ENCODE measurements at regions not wholly inside any gene's neighbourhood (a gene's known extent, or its start where the extent isn't known, plus 50 kb on each side); places are given as distances from the start of the nearest gene placed in this dataset.
"Not testable (repeated sequence)": the region's sequence is repeated elsewhere in the genome, so short reads cannot be mapped to it uniquely, and the experiment has no call there.

- not testable (repeated sequence) for H3K4me3 ChIP-seq (ENCODE audit: low read length); H3K4me1 ChIP-seq (ENCODE audit: control insufficient read depth, insufficient read depth, low read length); H3K27ac ChIP-seq (ENCODE audit: low read depth, low read length); H3K27me3 ChIP-seq (ENCODE audit: control insufficient read depth, insufficient read depth, low read length); H3K9ac ChIP-seq (ENCODE audit: low read length); H3K36me3 ChIP-seq (ENCODE audit: control insufficient read depth, insufficient read depth, low read length)
Measured at GRCh38 chr2:122085672-122086071, 330.2 kb downstream of the TSN start.

GRCh38 chr2:122094557-122094956, 339.1 kb downstream of the TSN start:
- H3K4me3 ChIP-seq (ENCODE audit: low read length), result no peak overlapping the region

GRCh38 chr2:122096761-122097160, 341.3 kb downstream of the TSN start:
- no peak overlapping the region for H3K9ac ChIP-seq (ENCODE audit: low read length)
- H3K36me3 ChIP-seq (ENCODE audit: control insufficient read depth, insufficient read depth, low read length), result no peaks in the 10 kb centered on the region
- H3K27me3 ChIP-seq (ENCODE audit: control insufficient read depth, insufficient read depth, low read length), result no peaks in the 10 kb centered on the region
- H3K4me3 ChIP-seq (ENCODE audit: low read length), result no peak overlapping the region
- no peak overlapping the region for H3K27ac ChIP-seq (ENCODE audit: low read depth, low read length)
- H3K4me1 ChIP-seq (ENCODE audit: control insufficient read depth, insufficient read depth, low read length), result no peaks in the 10 kb centered on the region

More at GRCh38 chr2:122094557-122094956, 339.1 kb downstream of the TSN start:
- Histone ChIP-seq H3K9ac (ENCODE audit: low read length) (no peak overlapping the region), H3K27me3 (ENCODE audit: control insufficient read depth, insufficient read depth, low read length) (no peaks in the 10 kb centered on the region), H3K36me3 (ENCODE audit: control insufficient read depth, insufficient read depth, low read length) (no peaks in the 10 kb centered on the region), H3K4me1 (ENCODE audit: control insufficient read depth, insufficient read depth, low read length) (no peaks in the 10 kb centered on the region), H3K27ac (ENCODE audit: low read depth, low read length) (no peak overlapping the region)

- H3K4me1 ChIP-seq (ENCODE audit: control insufficient read depth, insufficient read depth, low read length), result no peaks in the 10 kb centered on the region
- H3K4me3 ChIP-seq (ENCODE audit: low read length), result no peak overlapping the region
- no peak overlapping the region for H3K27ac ChIP-seq (ENCODE audit: low read depth, low read length)
- no peaks in the 10 kb centered on the region for H3K27me3 ChIP-seq (ENCODE audit: control insufficient read depth, insufficient read depth, low read length)
- H3K9ac ChIP-seq (ENCODE audit: low read length), result no peak overlapping the region
- no peaks in the 10 kb centered on the region for H3K36me3 ChIP-seq (ENCODE audit: control insufficient read depth, insufficient read depth, low read length)
Measured at GRCh38 chr2:122098306-122098705, 342.9 kb downstream of the TSN start.

GRCh38 chr2:122100346-122100745, 344.9 kb downstream of the TSN start:
- no peaks in the 10 kb centered on the region for H3K4me1 ChIP-seq (ENCODE audit: control insufficient read depth, insufficient read depth, low read length)
- H3K27me3 ChIP-seq (ENCODE audit: control insufficient read depth, insufficient read depth, low read length), result no peaks in the 10 kb centered on the region
- H3K36me3 ChIP-seq (ENCODE audit: control insufficient read depth, insufficient read depth, low read length), result no peaks in the 10 kb centered on the region
- no peak overlapping the region for H3K9ac ChIP-seq (ENCODE audit: low read length)
- no peak overlapping the region for H3K4me3 ChIP-seq (ENCODE audit: low read length)
- H3K27ac ChIP-seq (ENCODE audit: low read depth, low read length), result no peak overlapping the region

GRCh38 chr2:122100756-122101155, 345.3 kb downstream of the TSN start:
- no peaks in the 10 kb centered on the region for H3K4me1 ChIP-seq (ENCODE audit: control insufficient read depth, insufficient read depth, low read length)
- no peak overlapping the region for H3K9ac ChIP-seq (ENCODE audit: low read length)
- no peaks in the 10 kb centered on the region for H3K36me3 ChIP-seq (ENCODE audit: control insufficient read depth, insufficient read depth, low read length)
- no peak overlapping the region for H3K4me3 ChIP-seq (ENCODE audit: low read length)
- no peak overlapping the region for H3K27ac ChIP-seq (ENCODE audit: low read depth, low read length)
- H3K27me3 ChIP-seq (ENCODE audit: control insufficient read depth, insufficient read depth, low read length), result no peaks in the 10 kb centered on the region

GRCh38 chr2:122101319-122101718, 345.9 kb downstream of the TSN start:
- no peaks in the 10 kb centered on the region for H3K36me3 ChIP-seq (ENCODE audit: control insufficient read depth, insufficient read depth, low read length)
- H3K4me1 ChIP-seq (ENCODE audit: control insufficient read depth, insufficient read depth, low read length), result no peaks in the 10 kb centered on the region
- no peaks in the 10 kb centered on the region for H3K27me3 ChIP-seq (ENCODE audit: control insufficient read depth, insufficient read depth, low read length)
- no peak overlapping the region for H3K4me3 ChIP-seq (ENCODE audit: low read length)
- H3K27ac ChIP-seq (ENCODE audit: low read depth, low read length), result no peak overlapping the region
- no peak overlapping the region for H3K9ac ChIP-seq (ENCODE audit: low read length)

- H3K4me1 ChIP-seq (ENCODE audit: control insufficient read depth, insufficient read depth, low read length), result no peaks in the 10 kb centered on the region
Measured at GRCh38 chr2:122105171-122105876, 349.9 kb downstream of the TSN start.

GRCh38 chr2:122105877-122106206, 350.4 kb downstream of the TSN start:
- H3K9ac ChIP-seq (ENCODE audit: low read length), result no peak overlapping the region
- H3K36me3 ChIP-seq (ENCODE audit: control insufficient read depth, insufficient read depth, low read length), result no peaks in the 10 kb centered on the region
- no peak overlapping the region for H3K4me3 ChIP-seq (ENCODE audit: low read length)
- H3K27ac ChIP-seq (ENCODE audit: low read depth, low read length), result no peak overlapping the region
- no peaks in the 10 kb centered on the region for H3K27me3 ChIP-seq (ENCODE audit: control insufficient read depth, insufficient read depth, low read length)
- no peaks in the 10 kb centered on the region for H3K4me1 ChIP-seq (ENCODE audit: control insufficient read depth, insufficient read depth, low read length)

More at GRCh38 chr2:122105171-122105876, 349.9 kb downstream of the TSN start:
- no peaks in the 10 kb centered on the region for H3K27me3 ChIP-seq (ENCODE audit: control insufficient read depth, insufficient read depth, low read length)
- no peak overlapping the region for H3K4me3 ChIP-seq (ENCODE audit: low read length)
- no peak overlapping the region for H3K27ac ChIP-seq (ENCODE audit: low read depth, low read length)
- H3K36me3 ChIP-seq (ENCODE audit: control insufficient read depth, insufficient read depth, low read length), result no peaks in the 10 kb centered on the region
- H3K9ac ChIP-seq (ENCODE audit: low read length), result no peak overlapping the region

GRCh38 chr2:122108186-122108585, 352.7 kb downstream of the TSN start:
- no peak overlapping the region for H3K27ac ChIP-seq (ENCODE audit: low read depth, low read length)
- H3K27me3 ChIP-seq (ENCODE audit: control insufficient read depth, insufficient read depth, low read length), result no peaks in the 10 kb centered on the region
- H3K9ac ChIP-seq (ENCODE audit: low read length), result no peak overlapping the region
- H3K4me1 ChIP-seq (ENCODE audit: control insufficient read depth, insufficient read depth, low read length), result no peaks in the 10 kb centered on the region
- H3K36me3 ChIP-seq (ENCODE audit: control insufficient read depth, insufficient read depth, low read length), result no peaks in the 10 kb centered on the region
- no peak overlapping the region for H3K4me3 ChIP-seq (ENCODE audit: low read length)

- H3K4me3 ChIP-seq (ENCODE audit: low read length), result no peak overlapping the region
- H3K4me1 ChIP-seq (ENCODE audit: control insufficient read depth, insufficient read depth, low read length), result no peaks in the 10 kb centered on the region
- H3K27ac ChIP-seq (ENCODE audit: low read depth, low read length), result no peak overlapping the region
- H3K27me3 ChIP-seq (ENCODE audit: control insufficient read depth, insufficient read depth, low read length), result no peaks in the 10 kb centered on the region
- no peak overlapping the region for H3K9ac ChIP-seq (ENCODE audit: low read length)
- no peaks in the 10 kb centered on the region for H3K36me3 ChIP-seq (ENCODE audit: control insufficient read depth, insufficient read depth, low read length)
Measured at GRCh38 chr2:122112216-122113005, 357.0 kb downstream of the TSN start.

- no peak overlapping the region for H3K9ac ChIP-seq (ENCODE audit: low read length)
- H3K27ac ChIP-seq (ENCODE audit: low read depth, low read length), result no peak overlapping the region
Measured at GRCh38 chr2:122114421-122114820, 359.0 kb downstream of the TSN start.

GRCh38 chr2:122117371-122117770, 361.9 kb downstream of the TSN start:
- H3K36me3 ChIP-seq (ENCODE audit: control insufficient read depth, insufficient read depth, low read length), result no peaks in the 10 kb centered on the region
- H3K27ac ChIP-seq (ENCODE audit: low read depth, low read length), result no peak overlapping the region
- H3K4me1 ChIP-seq (ENCODE audit: control insufficient read depth, insufficient read depth, low read length), result no peaks in the 10 kb centered on the region

More at GRCh38 chr2:122114421-122114820, 359.0 kb downstream of the TSN start:
- Histone ChIP-seq H3K4me3 (ENCODE audit: low read length) (no peak overlapping the region), H3K4me1 (ENCODE audit: control insufficient read depth, insufficient read depth, low read length) (no peaks in the 10 kb centered on the region), H3K27me3 (ENCODE audit: control insufficient read depth, insufficient read depth, low read length) (no peaks in the 10 kb centered on the region), H3K36me3 (ENCODE audit: control insufficient read depth, insufficient read depth, low read length) (no peaks in the 10 kb centered on the region)

More at GRCh38 chr2:122117371-122117770, 361.9 kb downstream of the TSN start:
- Histone ChIP-seq H3K9ac (ENCODE audit: low read length) (no peak overlapping the region), H3K4me3 (ENCODE audit: low read length) (no peak overlapping the region), H3K27me3 (ENCODE audit: control insufficient read depth, insufficient read depth, low read length) (no peaks in the 10 kb centered on the region)

Data from rectal smooth muscle tissue (tissue), 1 donor.